ENCODE measurements at regions not wholly inside any gene's neighbourhood (a gene's known extent, or its start where the extent isn't known, plus 50 kb on each side); places are given as distances from the start of the nearest gene placed in this dataset.

DNA sequence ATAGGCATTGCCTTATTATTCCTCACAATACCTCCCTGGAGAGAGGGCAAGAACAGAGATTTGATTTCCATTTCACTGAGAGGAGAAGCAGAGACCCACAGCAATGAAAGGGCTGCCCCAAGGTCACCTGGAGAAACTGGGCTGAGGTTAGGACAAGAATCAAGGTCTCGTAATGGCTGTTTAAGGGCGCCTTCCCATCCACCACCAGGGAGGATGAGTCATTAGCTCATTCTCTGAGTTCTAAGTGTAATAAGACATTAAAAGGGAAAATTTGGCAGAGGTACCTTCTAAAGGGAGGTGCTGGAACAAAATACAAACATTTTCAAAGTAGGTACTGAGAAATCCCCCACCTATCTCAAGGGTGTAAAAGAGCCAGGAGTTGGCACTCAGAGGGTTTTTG lies 52.6 kb upstream of the TCERG1 start:
- DNase-seq (ENCODE audit: low read depth, low spot score) (no peak), ATAC-seq (no peak)
- TF ChIP-seq YY1 (IDR thresholded peaks at IDR 0.05; ENCODE audit: extremely low read depth, insufficient replicate concordance, low read depth, low read length) (no peak), SRF (IDR thresholded peaks at IDR 0.05; ENCODE audit: low read depth) (no peak), POLR2AphosphoS5 (IDR thresholded peaks at IDR 0.05; ENCODE audit: low read depth, low read length) (no peak), TCF7L2 (IDR thresholded peaks at IDR 0.05; ENCODE audit: borderline replicate concordance, extremely low read depth, insufficient read depth, insufficient read length) (no peak), SP1 (IDR thresholded peaks at IDR 0.05; ENCODE audit: low read depth) (no peak), ELF1 (IDR thresholded peaks at IDR 0.05; ENCODE audit: borderline replicate concordance, low read depth) (no peak), SIN3A (IDR thresholded peaks at IDR 0.05; ENCODE audit: low read depth) (no peak), CEBPB (IDR thresholded peaks at IDR 0.05; ENCODE audit: low read depth) (no peak)
- Histone ChIP-seq H4K20me1 (ENCODE audit: insufficient read depth) (no peaks in the 10 kb centered on the region), H3K27ac (ENCODE audit: low read depth, low read length) (no peak overlapping the region), H3K4me1 (ENCODE audit: control insufficient read depth in 1 of 2, insufficient read depth in 2 of 2, low read length in 2 of 2) (no peaks in the 10 kb centered on the region), H3K9ac (ENCODE audit: low read length) (no peak overlapping the region), H3K9me3 (ENCODE audit: control insufficient read depth in 1 of 2, insufficient read depth in 1 of 2, low read depth in 1 of 2, low read length in 2 of 2) (no peaks in the 10 kb centered on the region), H3K4me2 (ENCODE audit: low read length) (no peak overlapping the region), H3K4me3 (replicated peaks in 1 of 2; ENCODE audit: low read depth in 1 of 2, low read length in 2 of 2) (no peak overlapping the region), H2AFZ (ENCODE audit: low read depth, low read length, poor library complexity, severe bottlenecking) (no peak overlapping the region), H3K79me2 (ENCODE audit: insufficient read depth, low read length) (no peaks in the 10 kb centered on the region), H3K27me3 (ENCODE audit: insufficient read depth, low read length) (peaks cover 12% of the 10 kb centered on the region), H3K36me3 (ENCODE audit: control insufficient read depth in 1 of 2, insufficient read depth in 2 of 2, low read length in 2 of 2) (no peaks in the 10 kb centered on the region), H3K9me2 (ENCODE audit: insufficient read depth) (no peaks in the 10 kb centered on the region)
- ChIA-PET POLR2A (no interaction called here), RAD21 (ENCODE audit: low non-redundant PET in 1 of 2, low total read pairs in 2 of 2, uncharacterized antibody in 2 of 2, unreplicated experiment in 2 of 2) (no interaction called here), CTCF (no interaction called here)
- intact Hi-C loops (cut with micrococcal nuclease): no loop called here
- no TSS peak for BruUV-seq (replicated peaks)

DNA sequence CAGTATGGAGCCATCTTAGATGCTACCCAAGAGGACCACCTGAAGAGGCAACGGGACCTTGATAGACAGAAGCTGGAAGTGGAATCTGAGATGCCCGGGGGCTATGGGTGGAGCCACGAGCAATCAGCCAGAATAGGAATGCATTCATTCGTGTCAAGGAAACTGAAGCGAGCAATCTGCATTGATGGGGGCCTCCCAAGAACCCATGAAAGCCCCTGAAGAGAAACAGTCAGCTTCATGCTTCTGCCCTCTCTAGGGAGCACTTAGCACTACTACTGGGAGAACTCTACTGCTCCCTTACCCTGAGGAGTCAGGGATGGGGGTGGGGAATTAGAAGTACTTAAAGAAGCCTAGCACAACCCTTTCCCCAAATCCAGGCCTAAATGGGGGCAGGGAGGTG lies 51.9 kb upstream of the TCERG1 start:
- intact Hi-C loops (cut with micrococcal nuclease): no loop called here
- no peak for DNase-seq (ENCODE audit: low read depth, low spot score)
- Histone ChIP-seq H2AFZ (ENCODE audit: low read depth, low read length, poor library complexity, severe bottlenecking) (no peak overlapping the region), H3K9me2 (ENCODE audit: insufficient read depth) (no peaks in the 10 kb centered on the region), H3K27ac (ENCODE audit: low read depth, low read length) (no peak overlapping the region), H3K27me3 (ENCODE audit: insufficient read depth, low read length) (peaks cover 12% of the 10 kb centered on the region), H3K36me3 (ENCODE audit: control insufficient read depth in 1 of 2, insufficient read depth in 2 of 2, low read length in 2 of 2) (no peaks in the 10 kb centered on the region), H4K20me1 (ENCODE audit: insufficient read depth) (no peaks in the 10 kb centered on the region), H3K4me3 (replicated peaks in 1 of 2; ENCODE audit: low read depth in 1 of 2, low read length in 2 of 2) (no peak overlapping the region), H3K4me2 (ENCODE audit: low read length) (no peak overlapping the region), H3K79me2 (ENCODE audit: insufficient read depth, low read length) (no peaks in the 10 kb centered on the region), H3K9ac (ENCODE audit: low read length) (no peak overlapping the region), H3K4me1 (ENCODE audit: control insufficient read depth in 1 of 2, insufficient read depth in 2 of 2, low read length in 2 of 2) (no peaks in the 10 kb centered on the region), H3K9me3 (ENCODE audit: control insufficient read depth in 1 of 2, insufficient read depth in 1 of 2, low read depth in 1 of 2, low read length in 2 of 2) (no peaks in the 10 kb centered on the region)
- CTCF ChIA-PET: no interaction called here
- RAD21 ChIA-PET (ENCODE audit: low non-redundant PET in 1 of 2, low total read pairs in 2 of 2, uncharacterized antibody in 2 of 2, unreplicated experiment in 2 of 2): no interaction called here
- TF ChIP-seq, protein P1, sequence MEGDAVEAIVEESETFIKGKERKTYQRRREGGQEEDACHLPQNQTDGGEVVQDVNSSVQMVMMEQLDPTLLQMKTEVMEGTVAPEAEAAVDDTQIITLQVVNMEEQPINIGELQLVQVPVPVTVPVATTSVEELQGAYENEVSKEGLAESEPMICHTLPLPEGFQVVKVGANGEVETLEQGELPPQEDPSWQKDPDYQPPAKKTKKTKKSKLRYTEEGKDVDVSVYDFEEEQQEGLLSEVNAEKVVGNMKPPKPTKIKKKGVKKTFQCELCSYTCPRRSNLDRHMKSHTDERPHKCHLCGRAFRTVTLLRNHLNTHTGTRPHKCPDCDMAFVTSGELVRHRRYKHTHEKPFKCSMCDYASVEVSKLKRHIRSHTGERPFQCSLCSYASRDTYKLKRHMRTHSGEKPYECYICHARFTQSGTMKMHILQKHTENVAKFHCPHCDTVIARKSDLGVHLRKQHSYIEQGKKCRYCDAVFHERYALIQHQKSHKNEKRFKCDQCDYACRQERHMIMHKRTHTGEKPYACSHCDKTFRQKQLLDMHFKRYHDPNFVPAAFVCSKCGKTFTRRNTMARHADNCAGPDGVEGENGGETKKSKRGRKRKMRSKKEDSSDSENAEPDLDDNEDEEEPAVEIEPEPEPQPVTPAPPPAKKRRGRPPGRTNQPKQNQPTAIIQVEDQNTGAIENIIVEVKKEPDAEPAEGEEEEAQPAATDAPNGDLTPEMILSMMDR (IDR thresholded peaks at IDR 0.05 in 2 of 3, conservative IDR thresholded peaks at IDR 0.05 in 1 of 3; ENCODE audit: borderline replicate concordance in 1 of 3, insufficient read depth in 1 of 3, low read depth in 2 of 3, low read length in 2 of 3): no peak
- TF ChIP-seq EGR1 (IDR thresholded peaks at IDR 0.05; ENCODE audit: low read depth) (no peak), ZNF274 (IDR thresholded peaks at IDR 0.05; ENCODE audit: low read depth, low read length) (no peak), EZH2phosphoT487 (IDR thresholded peaks at IDR 0.05; ENCODE audit: borderline replicate concordance) (no peak), TCF7L2 (IDR thresholded peaks at IDR 0.05; ENCODE audit: borderline replicate concordance, extremely low read depth, insufficient read depth, insufficient read length) (no peak)
- TF ChIP-seq, protein P2, sequence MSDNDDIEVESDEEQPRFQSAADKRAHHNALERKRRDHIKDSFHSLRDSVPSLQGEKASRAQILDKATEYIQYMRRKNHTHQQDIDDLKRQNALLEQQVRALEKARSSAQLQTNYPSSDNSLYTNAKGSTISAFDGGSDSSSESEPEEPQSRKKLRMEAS (IDR thresholded peaks at IDR 0.05): no peak
- no peak for ATAC-seq
- POLR2A ChIA-PET: interaction anchor here (0.5 kb wide), 1 partner anchor 488 kb away, joined by 3 read pairs; no protein-coding TSS in a partner anchor
- BruUV-seq (replicated peaks): no TSS peak
